ENCODE measurements at regions not wholly inside any gene's neighbourhood (a gene's known extent, or its start where the extent isn't known, plus 50 kb on each side); places are given as distances from the start of the nearest gene placed in this dataset.

DNA sequence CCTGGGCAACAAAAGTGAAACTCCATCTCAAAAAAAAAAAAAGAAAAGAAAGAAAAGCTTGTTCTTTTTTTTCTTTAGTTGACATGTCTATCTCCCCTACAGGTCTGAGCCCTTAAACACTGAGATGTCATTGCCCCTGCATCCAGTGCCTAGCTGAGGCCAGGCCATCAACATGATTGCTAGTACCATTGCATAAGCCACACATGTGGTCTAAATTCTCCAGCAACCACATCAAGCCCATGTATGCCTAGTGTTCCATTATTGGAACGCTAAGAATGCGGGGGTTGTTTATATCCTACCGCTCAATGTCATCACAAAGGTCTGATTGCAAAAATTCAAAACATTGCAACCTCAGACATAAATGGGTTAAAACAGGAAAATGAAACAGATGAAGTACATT, 62.7 kb downstream of the NPTX2 start:
- DNase-seq (ENCODE audit: low spot score in 2 of 2) (no peak), ATAC-seq (ENCODE audit: low read depth) (no peak)
- Mint-ChIP-seq H3K4me3 (no peak overlapping the region), H3K4me1 (no peaks in the 10 kb centered on the region), H3K36me3 (peaks cover 1% of the 10 kb centered on the region), H3K27me3 (peaks cover 8% of the 10 kb centered on the region), H3K27ac (no peak overlapping the region), H3K9me3 (peaks cover 2% of the 10 kb centered on the region)

DNA sequence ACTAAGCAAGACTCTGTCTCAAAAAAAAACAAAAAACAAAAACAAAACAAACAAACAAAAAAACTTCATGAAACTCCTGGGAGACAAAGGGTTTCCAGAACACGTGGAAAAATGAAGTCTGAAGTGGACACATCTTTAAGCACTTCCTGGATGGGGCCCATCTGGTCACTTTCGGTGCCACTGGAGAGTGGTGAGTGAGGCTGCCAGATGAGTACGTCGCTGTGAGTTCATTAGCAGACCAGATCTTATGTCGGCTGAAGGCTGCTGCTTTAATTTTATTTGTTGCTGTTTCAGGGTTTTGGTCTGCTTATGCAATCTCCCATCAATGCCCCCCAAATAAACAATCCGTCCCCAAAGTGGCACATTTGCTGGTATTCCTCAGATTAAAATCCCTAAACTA, 64.4 kb downstream of the NPTX2 start:
- ATAC-seq (ENCODE audit: low read depth) = no peak
- H3K27me3 Mint-ChIP-seq = peaks cover 8% of the 10 kb centered on the region
- peaks cover 4% of the 10 kb centered on the region for H3K36me3 Mint-ChIP-seq
- H3K4me3 Mint-ChIP-seq = no peak overlapping the region
- H3K27ac Mint-ChIP-seq = no peak overlapping the region
- DNase-seq (ENCODE audit: low spot score in 2 of 2) = no peak
- H3K4me1 Mint-ChIP-seq = peaks cover 1% of the 10 kb centered on the region
- peaks cover 7% of the 10 kb centered on the region for H3K9me3 Mint-ChIP-seq

DNA sequence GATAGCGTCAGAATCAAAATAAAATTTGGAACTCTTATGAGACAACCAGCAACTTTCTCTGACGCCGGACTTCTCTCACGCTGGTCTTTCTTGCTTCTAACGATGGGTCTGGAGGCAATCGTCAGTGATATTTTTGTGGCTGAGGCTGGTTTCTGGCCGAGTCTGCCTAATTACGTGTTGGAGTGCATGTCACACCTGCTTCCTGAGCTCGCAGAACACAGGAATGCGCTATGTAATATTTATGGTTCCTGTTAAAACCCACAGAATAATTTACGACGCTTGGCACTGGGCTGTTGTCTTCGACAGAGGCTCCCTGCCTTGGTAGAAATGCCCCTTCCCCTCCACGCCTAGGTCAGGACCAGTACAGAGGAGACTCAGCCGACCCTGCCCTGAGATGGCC, 64.9 kb downstream of the NPTX2 start:
- Mint-ChIP-seq H3K36me3 (peaks cover 4% of the 10 kb centered on the region), H3K27me3 (peaks cover 6% of the 10 kb centered on the region), H3K4me1 (peaks cover 2% of the 10 kb centered on the region), H3K4me3 (no peak overlapping the region), H3K9me3 (peaks cover 9% of the 10 kb centered on the region), H3K27ac (no peak overlapping the region)
- no peak for ATAC-seq (ENCODE audit: low read depth)
- no peak for DNase-seq (ENCODE audit: low spot score in 2 of 2)

- no peak for ATAC-seq (ENCODE audit: low read depth)
- Mint-ChIP-seq H3K27me3 (peaks cover 5% of the 10 kb centered on the region), H3K36me3 (peaks cover 4% of the 10 kb centered on the region), H3K27ac (no peak overlapping the region), H3K4me1 (peaks cover 2% of the 10 kb centered on the region), H3K4me3 (no peak overlapping the region), H3K9me3 (peaks cover 13% of the 10 kb centered on the region)
- no peak for DNase-seq (ENCODE audit: low spot score in 2 of 2)
Observed at GRCh38 chr7:98683514-98683913, 66.4 kb downstream of the NPTX2 start.

- H3K27ac Mint-ChIP-seq = no peak overlapping the region
Observed at GRCh38 chr7:98685541-98685940, 68.5 kb downstream of the NPTX2 start.

DNA sequence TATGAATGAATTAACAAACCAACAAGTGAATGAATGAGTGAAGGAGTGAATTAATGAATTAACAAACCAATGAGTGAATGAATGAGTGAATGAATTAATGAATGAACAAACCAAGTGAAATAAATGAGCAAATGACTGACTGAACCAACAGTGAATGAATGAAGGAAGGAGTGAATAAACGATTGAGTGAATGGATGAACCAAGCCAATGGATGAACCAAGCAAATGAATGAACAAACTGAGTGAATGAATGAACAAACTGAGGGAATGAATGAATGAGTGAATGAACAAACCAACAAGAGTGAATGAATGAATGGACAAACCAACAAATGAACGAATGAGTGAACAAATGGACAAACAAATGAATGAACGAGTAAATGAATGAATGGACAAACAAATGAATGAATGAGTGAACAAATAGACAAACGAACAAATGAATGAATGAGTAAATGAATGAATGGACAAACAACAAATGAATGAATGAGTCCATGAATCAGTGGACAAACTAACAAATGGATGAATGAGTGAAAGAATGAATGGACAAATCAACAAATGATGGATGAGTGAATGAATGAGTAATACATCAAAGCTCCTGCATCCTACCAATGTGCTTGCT, 69.5 kb downstream of the NPTX2 start:
- H3K27me3 Mint-ChIP-seq = peaks cover 3% of the 10 kb centered on the region
- H3K9me3 Mint-ChIP-seq = peaks cover 19% of the 10 kb centered on the region
- H3K27ac Mint-ChIP-seq = no peak overlapping the region
- ATAC-seq (ENCODE audit: low read depth) (no peak), DNase-seq (ENCODE audit: low spot score in 2 of 2) (no peak)
- peaks cover 8% of the 10 kb centered on the region for H3K36me3 Mint-ChIP-seq
- H3K4me1 Mint-ChIP-seq = peaks cover 2% of the 10 kb centered on the region
- H3K4me3 Mint-ChIP-seq = no peak overlapping the region

More at GRCh38 chr7:98685541-98685940, 68.5 kb downstream of the NPTX2 start:
- ATAC-seq (ENCODE audit: low read depth) (no peak), DNase-seq (ENCODE audit: low spot score in 2 of 2) (no peak)
- H3K27me3 Mint-ChIP-seq = peaks cover 3% of the 10 kb centered on the region
- peaks cover 16% of the 10 kb centered on the region for H3K9me3 Mint-ChIP-seq
- H3K36me3 Mint-ChIP-seq = peaks cover 6% of the 10 kb centered on the region
- peaks cover 2% of the 10 kb centered on the region for H3K4me1 Mint-ChIP-seq
- no peak overlapping the region for H3K4me3 Mint-ChIP-seq

DNA sequence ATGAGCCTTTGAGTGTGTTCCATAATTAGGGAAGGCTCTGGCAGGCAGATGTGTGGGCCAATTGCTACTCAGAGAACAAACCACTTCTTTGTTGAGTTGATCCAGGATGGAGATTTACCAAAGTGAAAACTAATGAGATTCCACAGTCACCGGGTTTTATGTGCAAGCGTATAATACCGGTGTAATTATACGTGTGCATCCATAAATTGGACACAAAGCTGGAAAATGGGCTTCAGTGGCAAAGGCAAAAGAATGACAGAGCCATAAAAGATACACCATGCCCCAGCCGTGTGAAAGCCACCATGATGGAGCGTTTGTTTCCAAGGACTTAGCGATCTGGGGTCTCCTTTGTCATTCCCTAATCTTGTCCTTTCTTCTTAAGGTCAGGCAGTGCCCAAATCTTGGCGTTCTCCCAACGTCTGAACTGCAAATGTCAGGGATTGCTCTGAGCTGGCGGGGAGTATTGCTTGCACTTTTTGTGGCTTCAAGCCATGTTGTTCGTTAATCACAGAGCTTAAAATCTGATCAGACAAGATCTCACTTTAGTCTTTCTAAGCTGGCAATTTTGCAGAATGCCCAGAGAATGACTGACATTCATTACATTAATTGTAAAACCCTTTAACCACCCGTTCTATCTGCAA, 70.1 kb downstream of the NPTX2 start:
- H3K4me3 Mint-ChIP-seq = no peak overlapping the region
- no peak overlapping the region for H3K27ac Mint-ChIP-seq
- no peak for DNase-seq (ENCODE audit: low spot score in 2 of 2)
- peaks cover 20% of the 10 kb centered on the region for H3K9me3 Mint-ChIP-seq
- peaks cover 5% of the 10 kb centered on the region for H3K27me3 Mint-ChIP-seq
- H3K36me3 Mint-ChIP-seq = peaks cover 10% of the 10 kb centered on the region
- ATAC-seq (ENCODE audit: low read depth) = no peak
- H3K4me1 Mint-ChIP-seq = peaks cover 4% of the 10 kb centered on the region

DNA sequence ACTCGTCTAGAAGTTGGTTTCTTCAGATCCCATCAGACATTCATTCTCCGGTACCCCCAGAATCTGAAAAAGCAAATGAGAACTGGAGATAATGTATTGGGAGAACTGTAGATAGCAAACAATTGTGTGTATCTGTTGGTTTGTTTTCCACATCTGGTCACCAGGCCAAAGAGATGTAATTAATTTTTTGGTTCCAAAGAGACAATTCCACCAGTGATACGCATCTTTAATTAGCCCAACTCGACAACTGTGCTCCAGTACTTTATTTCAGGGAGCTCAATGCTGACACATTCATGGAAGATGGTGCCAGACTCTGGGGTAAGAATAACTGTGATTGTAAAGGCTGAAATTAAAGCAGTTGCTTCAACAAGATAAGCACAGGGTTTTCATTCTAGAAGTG, 74.5 kb downstream of the NPTX2 start:
- Mint-ChIP-seq H3K27me3 (peaks cover 4% of the 10 kb centered on the region), H3K4me3 (no peak overlapping the region), H3K36me3 (peaks cover 6% of the 10 kb centered on the region), H3K4me1 (peaks cover 2% of the 10 kb centered on the region), H3K9me3 (peaks cover 15% of the 10 kb centered on the region), H3K27ac (no peak overlapping the region)
- DNase-seq (ENCODE audit: low spot score in 2 of 2) (no peak), ATAC-seq (ENCODE audit: low read depth) (no peak)

GRCh38 chr7:98697083-98697482, 80.0 kb downstream of the NPTX2 start:
- H3K4me3 Mint-ChIP-seq = no peak overlapping the region

DNA sequence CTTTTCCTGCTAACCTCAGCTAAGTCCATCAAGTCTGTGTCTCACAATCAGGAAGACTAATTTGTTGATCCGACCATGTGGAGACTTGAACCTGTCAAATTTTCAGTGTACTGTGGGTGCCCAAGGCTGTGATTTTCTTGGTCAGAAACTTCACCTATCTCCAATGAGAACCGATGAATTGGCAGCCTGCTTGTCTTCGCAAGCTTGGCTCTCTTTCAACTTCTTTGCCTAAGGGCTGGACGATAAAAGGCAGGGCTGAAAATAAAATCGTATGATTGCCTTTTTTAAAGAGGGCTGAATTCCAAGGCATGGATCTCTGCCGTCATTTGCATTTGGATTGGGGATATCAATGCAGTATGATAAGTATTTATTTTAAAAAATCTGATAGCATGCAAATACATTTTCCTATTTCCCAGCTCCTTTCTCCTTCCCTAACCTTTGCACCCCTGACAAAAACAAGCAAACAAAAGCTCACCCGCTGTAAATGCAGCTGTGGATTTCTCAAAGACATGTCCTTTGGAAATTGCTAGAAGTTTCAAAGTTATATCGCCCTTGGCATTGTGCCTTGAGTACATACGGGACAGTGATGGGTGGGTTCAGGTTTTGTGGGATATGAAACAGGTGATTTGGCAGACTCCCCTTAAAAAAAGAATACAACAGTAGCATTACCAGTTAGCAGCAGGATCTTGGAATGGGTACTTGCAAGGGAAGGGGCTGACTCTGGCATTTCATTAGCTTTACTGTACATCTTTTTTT, 80.6 kb downstream of the NPTX2 start:
- H3K4me1 Mint-ChIP-seq = no peaks in the 10 kb centered on the region
- no peaks in the 10 kb centered on the region for H3K36me3 Mint-ChIP-seq
- ATAC-seq (ENCODE audit: low read depth) = no peak
- H3K9me3 Mint-ChIP-seq = peaks cover 6% of the 10 kb centered on the region
- H3K27me3 Mint-ChIP-seq = peaks cover 7% of the 10 kb centered on the region
- H3K4me3 Mint-ChIP-seq = no peak overlapping the region
- H3K27ac Mint-ChIP-seq = no peak overlapping the region
- DNase-seq (ENCODE audit: low spot score in 2 of 2) = no peak

More at GRCh38 chr7:98697083-98697482, 80.0 kb downstream of the NPTX2 start:
- peaks cover 6% of the 10 kb centered on the region for H3K9me3 Mint-ChIP-seq
- no peak overlapping the region for H3K27ac Mint-ChIP-seq
- H3K4me1 Mint-ChIP-seq = no peaks in the 10 kb centered on the region
- ATAC-seq (ENCODE audit: low read depth) (no peak), DNase-seq (ENCODE audit: low spot score in 2 of 2) (no peak)
- H3K36me3 Mint-ChIP-seq = no peaks in the 10 kb centered on the region
- H3K27me3 Mint-ChIP-seq = peaks cover 7% of the 10 kb centered on the region

DNA sequence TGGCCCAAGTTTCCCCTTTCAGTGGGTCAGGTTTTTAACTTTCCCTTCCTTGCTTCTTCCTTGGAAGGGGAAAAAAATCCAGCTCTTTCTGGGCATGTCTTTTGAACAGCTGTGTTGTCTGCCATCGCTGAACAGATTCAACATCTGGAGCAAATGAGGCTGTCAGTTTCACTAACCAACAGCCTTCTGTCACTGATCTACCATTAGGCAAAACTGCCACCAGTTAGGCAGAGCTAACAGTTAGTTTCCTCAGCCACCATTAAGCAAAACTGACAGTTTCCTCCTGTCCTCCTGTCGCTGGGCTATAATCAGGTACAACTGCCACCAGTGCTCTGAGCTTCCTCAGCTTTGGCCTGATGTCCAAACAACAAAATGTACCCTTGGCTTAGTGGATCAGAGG, 81.9 kb downstream of the NPTX2 start:
- DNase-seq (ENCODE audit: low spot score in 2 of 2) (no peak), ATAC-seq (ENCODE audit: low read depth) (no peak)
- Mint-ChIP-seq H3K27ac (no peak overlapping the region), H3K4me1 (no peaks in the 10 kb centered on the region), H3K36me3 (no peaks in the 10 kb centered on the region), H3K27me3 (peaks cover 16% of the 10 kb centered on the region), H3K4me3 (no peak overlapping the region), H3K9me3 (peaks cover 6% of the 10 kb centered on the region)

GRCh38 chr7:98700533-98700932, 83.4 kb downstream of the NPTX2 start:
- ATAC-seq (ENCODE audit: low read depth) (no peak), DNase-seq (ENCODE audit: low spot score in 2 of 2) (no peak)
- Mint-ChIP-seq H3K36me3 (no peaks in the 10 kb centered on the region), H3K4me3 (no peak overlapping the region), H3K27ac (no peak overlapping the region), H3K9me3 (peaks cover 6% of the 10 kb centered on the region), H3K27me3 (peaks cover 20% of the 10 kb centered on the region), H3K4me1 (no peaks in the 10 kb centered on the region)

DNA sequence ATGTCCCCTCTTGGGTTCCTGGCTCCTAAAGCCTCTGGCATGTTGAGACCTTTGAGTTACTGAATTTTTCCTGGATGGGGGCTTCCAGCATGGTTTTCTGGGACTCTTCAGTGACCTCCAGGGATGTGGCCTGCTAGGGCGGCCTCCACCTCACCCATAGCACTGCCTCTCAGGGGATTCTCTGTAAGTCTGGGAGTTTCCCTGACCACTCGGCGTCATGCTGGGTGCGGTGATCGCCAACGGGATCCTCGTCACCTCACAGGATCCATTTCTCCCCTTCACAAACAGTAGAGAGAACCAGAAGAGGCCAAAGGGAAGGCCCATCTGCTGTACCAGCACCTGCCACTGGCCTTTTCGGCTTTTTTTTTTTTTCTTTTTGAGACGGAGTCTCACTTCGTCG, 84.3 kb downstream of the NPTX2 start:
- H3K27ac Mint-ChIP-seq = no peak overlapping the region
- no peaks in the 10 kb centered on the region for H3K4me1 Mint-ChIP-seq
- ATAC-seq (ENCODE audit: low read depth) (peak; percentile 46), DNase-seq (ENCODE audit: low spot score in 2 of 2) (no peak)
- peaks cover 4% of the 10 kb centered on the region for H3K9me3 Mint-ChIP-seq
- no peaks in the 10 kb centered on the region for H3K36me3 Mint-ChIP-seq
- H3K27me3 Mint-ChIP-seq = peaks cover 23% of the 10 kb centered on the region
- H3K4me3 Mint-ChIP-seq = no peak overlapping the region

- Mint-ChIP-seq H3K9me3 (peaks cover 3% of the 10 kb centered on the region), H3K4me3 (no peak overlapping the region), H3K27me3 (peaks cover 24% of the 10 kb centered on the region), H3K36me3 (no peaks in the 10 kb centered on the region), H3K4me1 (no peaks in the 10 kb centered on the region), H3K27ac (no peak overlapping the region)
- no peak for DNase-seq (ENCODE audit: low spot score in 2 of 2)
- ATAC-seq (ENCODE audit: low read depth) = no peak
Observed at GRCh38 chr7:98702021-98702420, 84.9 kb downstream of the NPTX2 start.

Data from memory B cell (primary cell).